MCF 10A (cell line): ENCODE measurements at regions not wholly inside any gene's neighbourhood (a gene's known extent, or its start where the extent isn't known, plus 50 kb on each side); places are given as distances from the start of the nearest gene placed in this dataset.

ENCODE experiments used
- BruUV-seq: library from RNA; stranded (reverse); fragments of 400-500 nt; replicated peaks from 2 replicates; lab custom pipeline; 2021; lab: Mats Ljungman, UMichigan
- CTCF ChIA-PET: fragments of 300-600 bp; sonication (Branson Sonifier 250); formaldehyde crosslinking; extraction: SDS; loops from one replicate; lab custom pipeline; 2021; ENCODE audit warnings: antibody characterized with exemption, inconsistent platforms; lab: Yijun Ruan, JAX
- POLR2A ChIA-PET: fragments of 300-600, 350-650 bp; sonication (Branson Sonifier 250); formaldehyde crosslinking; extraction: SDS; loops from one replicate; lab custom pipeline; 2020; ENCODE audit warnings: antibody characterized with exemption, inconsistent platforms; lab: Yijun Ruan, JAX
- DNase-seq: peaks from one replicate; pipeline ENCODE4 v3.0.0-alpha.2; 2018; ENCODE audit not compliant: unreplicated experiment
- H3K27ac Mint-ChIP-seq: one replicate; pipeline ENCODE4 v1.8.0; 2022; ENCODE audit warnings: mild to moderate bottlenecking, low read depth, mixed read lengths; ENCODE audit not compliant: unreplicated experiment
- H3K27me3 Mint-ChIP-seq: one replicate; pipeline ENCODE4 v1.8.0; 2022; ENCODE audit warnings: mixed read lengths; ENCODE audit not compliant: insufficient read depth, unreplicated experiment
- H3K36me3 Mint-ChIP-seq: one replicate; pipeline ENCODE4 v1.8.0; 2022; ENCODE audit warnings: mild to moderate bottlenecking, moderate library complexity, mixed read lengths; ENCODE audit not compliant: insufficient read depth, unreplicated experiment
- H3K4me1 Mint-ChIP-seq: one replicate; pipeline ENCODE4 v1.8.0; 2022; ENCODE audit warnings: mixed read lengths; ENCODE audit not compliant: insufficient read depth, unreplicated experiment
- H3K4me3 Mint-ChIP-seq: one replicate; pipeline ENCODE4 v1.8.0; 2022; ENCODE audit warnings: mild to moderate bottlenecking, moderate library complexity, mixed read lengths; ENCODE audit not compliant: unreplicated experiment
- H3K9me3 Mint-ChIP-seq: one replicate; pipeline ENCODE4 v1.8.0; 2022; ENCODE audit warnings: mixed read lengths; ENCODE audit not compliant: unreplicated experiment
- intact Hi-C: fragments of 100-400 bp; cut with micrococcal nuclease; formaldehyde crosslinking; loops from 2 replicates; pipeline ENCODE4 v1.14.1; 2022
- TF ChIP-seq, protein P1 (sequence below): fragments of 200-600 bp; IDR thresholded peaks from one replicate; pipeline ENCODE4 v1.8.0; 2022; ENCODE audit warnings: antibody characterized with exemption, mild to moderate bottlenecking; ENCODE audit not compliant: unreplicated experiment

DNA sequence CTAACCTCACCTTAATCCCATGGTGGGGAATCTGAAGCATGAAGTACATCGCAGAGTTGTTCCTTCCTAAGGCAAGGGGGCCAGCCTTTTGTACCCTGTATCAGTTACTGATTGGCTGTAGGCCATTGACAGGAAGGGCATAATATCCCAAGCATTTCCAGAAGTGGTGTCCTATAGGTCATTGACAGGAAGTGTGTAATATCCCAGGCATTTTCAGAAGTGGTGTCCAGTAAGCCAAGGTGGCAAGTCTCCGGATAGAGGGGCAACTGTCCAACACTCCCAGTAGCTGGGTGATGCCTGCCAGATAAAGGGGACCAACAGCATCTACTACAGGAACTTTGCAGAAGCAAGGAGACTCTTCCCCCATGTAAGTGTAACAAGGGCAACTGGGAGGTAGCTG lies 52.1 kb upstream of the MYRIP start:
- no peak for DNase-seq
- ChIA-PET CTCF (no interaction called here), POLR2A (interaction anchor here (1.4 kb wide), 1 partner anchor 9 kb away, joined by 3 read pairs; no protein-coding TSS in a partner anchor)
- intact Hi-C loops, result no loop called here
- BruUV-seq, result no TSS peak
- Mint-ChIP-seq H3K9me3 (no peaks in the 10 kb centered on the region), H3K4me1 (peaks cover 5% of the 10 kb centered on the region), H3K27me3 (no peaks in the 10 kb centered on the region), H3K4me3 (no peak overlapping the region), H3K27ac (no peak overlapping the region), H3K36me3 (no peaks in the 10 kb centered on the region)
- TF ChIP-seq, protein P1, sequence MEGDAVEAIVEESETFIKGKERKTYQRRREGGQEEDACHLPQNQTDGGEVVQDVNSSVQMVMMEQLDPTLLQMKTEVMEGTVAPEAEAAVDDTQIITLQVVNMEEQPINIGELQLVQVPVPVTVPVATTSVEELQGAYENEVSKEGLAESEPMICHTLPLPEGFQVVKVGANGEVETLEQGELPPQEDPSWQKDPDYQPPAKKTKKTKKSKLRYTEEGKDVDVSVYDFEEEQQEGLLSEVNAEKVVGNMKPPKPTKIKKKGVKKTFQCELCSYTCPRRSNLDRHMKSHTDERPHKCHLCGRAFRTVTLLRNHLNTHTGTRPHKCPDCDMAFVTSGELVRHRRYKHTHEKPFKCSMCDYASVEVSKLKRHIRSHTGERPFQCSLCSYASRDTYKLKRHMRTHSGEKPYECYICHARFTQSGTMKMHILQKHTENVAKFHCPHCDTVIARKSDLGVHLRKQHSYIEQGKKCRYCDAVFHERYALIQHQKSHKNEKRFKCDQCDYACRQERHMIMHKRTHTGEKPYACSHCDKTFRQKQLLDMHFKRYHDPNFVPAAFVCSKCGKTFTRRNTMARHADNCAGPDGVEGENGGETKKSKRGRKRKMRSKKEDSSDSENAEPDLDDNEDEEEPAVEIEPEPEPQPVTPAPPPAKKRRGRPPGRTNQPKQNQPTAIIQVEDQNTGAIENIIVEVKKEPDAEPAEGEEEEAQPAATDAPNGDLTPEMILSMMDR, result no peak
